MM.1S (cell line): ENCODE measurements at regions not wholly inside any gene's neighbourhood (a gene's known extent, or its start where the extent isn't known, plus 50 kb on each side); places are given as distances from the start of the nearest gene placed in this dataset.

ENCODE experiments used
- DNase-seq: peaks from one replicate; pipeline ENCODE4 v3.0.0-alpha.2; 2015
- H2AFZ ChIP-seq: fragments of 300-600 bp; sonication (generic); 2 replicates; pipeline ENCODE4 v1.6.0; 2016; ENCODE audit warnings: antibody characterized with exemption, low read length
- H3F3A ChIP-seq: fragments of 300-600 bp; sonication (generic); 2 replicates; pipeline ENCODE4 v1.6.1; 2016; ENCODE audit warnings: mild to moderate bottlenecking, antibody characterized with exemption, low read length, moderate library complexity, mixed read lengths; ENCODE audit not compliant: insufficient read depth
- H3K27ac ChIP-seq: fragments of 300-600 bp; sonication (generic); 2 replicates; pipeline ENCODE4 v1.5.1; 2016; ENCODE audit warnings: mild to moderate bottlenecking, low read length
- H3K27me3 ChIP-seq: fragments of 300-600 bp; sonication (generic); replicated peaks from 2 replicates; pipeline ENCODE4 v1.6.0; 2016; ENCODE audit warnings: low read length; ENCODE audit not compliant: insufficient read depth
- H3K36me3 ChIP-seq: fragments of 300-600 bp; sonication (generic); replicated peaks from 2 replicates; pipeline ENCODE4 v1.6.1; 2016; ENCODE audit warnings: mild to moderate bottlenecking, low read length, mixed read lengths; ENCODE audit not compliant: insufficient read depth
- H3K4me1 ChIP-seq: fragments of 300-600 bp; sonication (generic); 2 replicates; pipeline ENCODE4 v1.6.1; 2016; ENCODE audit warnings: low read length, mixed read lengths
- H3K4me2 ChIP-seq: fragments of 300-600 bp; sonication (generic); 2 replicates; pipeline ENCODE4 v1.6.0; 2016; ENCODE audit warnings: low read depth, low read length
- H3K4me3 ChIP-seq: fragments of 300-600 bp; sonication (generic); 2 replicates; pipeline ENCODE4 v1.5.1; 2016; ENCODE audit warnings: low read length, mixed read lengths
- H3K79me2 ChIP-seq: fragments of 300-600 bp; sonication (generic); 2 replicates; pipeline ENCODE4 v1.6.1; 2016; ENCODE audit warnings: mixed run types, low read length, mixed read lengths
- H3K9ac ChIP-seq: fragments of 300-600 bp; sonication (generic); 2 replicates; pipeline ENCODE4 v1.6.1; 2016; ENCODE audit warnings: low read length, mixed read lengths
- H3K9me2 ChIP-seq: fragments of 300-600 bp; sonication (generic); replicated peaks from 2 replicates; pipeline ENCODE4 v1.6.1; 2016; ENCODE audit warnings: mild to moderate bottlenecking, low read length, mixed read lengths; ENCODE audit not compliant: insufficient read depth
- H3K9me3 ChIP-seq: fragments of 300-600 bp; sonication (generic); replicated peaks from 2 replicates; pipeline ENCODE4 v1.6.1; 2016; ENCODE audit warnings: mild to moderate bottlenecking, low read length, mixed read lengths; ENCODE audit not compliant: insufficient read depth
- H4K20me1 ChIP-seq: fragments of 300-600 bp; sonication (generic); 2 replicates; pipeline ENCODE4 v1.6.1; 2016; ENCODE audit warnings: mild to moderate bottlenecking, low read length, moderate library complexity, mixed read lengths; ENCODE audit not compliant: insufficient read depth
- EZH2 ChIP-seq: fragments of 300-600 bp; sonication (generic); optimal IDR thresholded peaks from 2 replicates; pipeline ENCODE3; 2017; ENCODE audit warnings: low read depth, mild to moderate bottlenecking, antibody characterized with exemption, low read length, mixed read lengths
- EZH2phosphoT487 ChIP-seq: fragments of 300-600 bp; sonication (generic); IDR thresholded peaks from 2 replicates; pipeline ENCODE4 v1.6.1; 2018; ENCODE audit warnings: antibody characterized with exemption, low read length
- TF ChIP-seq, protein P1 (sequence below): fragments of 300-600 bp; sonication (generic); IDR thresholded peaks from 2 replicates; pipeline ENCODE4 v1.5.1; 2016; ENCODE audit warnings: antibody characterized with exemption, low read length, mixed read lengths

DNA sequence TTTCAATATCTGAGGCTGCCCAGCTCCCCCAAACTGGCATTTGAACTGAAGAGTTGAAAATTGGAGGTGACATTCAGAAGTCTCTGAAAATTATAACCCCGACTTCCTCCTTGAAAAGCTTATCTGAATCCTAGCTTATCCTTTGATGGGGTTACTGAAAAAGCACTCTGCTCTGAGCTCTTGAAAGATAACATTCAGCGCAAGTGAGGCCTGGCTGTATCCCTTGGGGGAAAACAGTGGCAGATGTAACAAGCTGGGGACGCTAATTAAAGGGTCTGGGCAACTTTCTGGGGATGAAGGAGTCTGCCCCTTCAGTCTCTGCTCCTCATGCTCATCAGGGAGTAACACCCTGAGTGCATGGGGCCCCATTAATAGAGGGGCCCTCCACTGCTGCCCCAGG, 402.0 kb upstream of the CADM1 start:
- Histone ChIP-seq H3K27ac (no peak overlapping the region), H3K9ac (no peak overlapping the region), H3K9me2 (no peaks in the 10 kb centered on the region), H3K36me3 (no peaks in the 10 kb centered on the region), H3K4me1 (no peaks in the 10 kb centered on the region), H3K79me2 (no peaks in the 10 kb centered on the region), H3K9me3 (no peaks in the 10 kb centered on the region), H3F3A (no peaks in the 10 kb centered on the region), H3K4me2 (no peak overlapping the region), H3K4me3 (no peak overlapping the region), H4K20me1 (no peaks in the 10 kb centered on the region), H3K27me3 (no peaks in the 10 kb centered on the region), H2AFZ (no peak overlapping the region)
- no peak for DNase-seq
- TF ChIP-seq, protein P1, sequence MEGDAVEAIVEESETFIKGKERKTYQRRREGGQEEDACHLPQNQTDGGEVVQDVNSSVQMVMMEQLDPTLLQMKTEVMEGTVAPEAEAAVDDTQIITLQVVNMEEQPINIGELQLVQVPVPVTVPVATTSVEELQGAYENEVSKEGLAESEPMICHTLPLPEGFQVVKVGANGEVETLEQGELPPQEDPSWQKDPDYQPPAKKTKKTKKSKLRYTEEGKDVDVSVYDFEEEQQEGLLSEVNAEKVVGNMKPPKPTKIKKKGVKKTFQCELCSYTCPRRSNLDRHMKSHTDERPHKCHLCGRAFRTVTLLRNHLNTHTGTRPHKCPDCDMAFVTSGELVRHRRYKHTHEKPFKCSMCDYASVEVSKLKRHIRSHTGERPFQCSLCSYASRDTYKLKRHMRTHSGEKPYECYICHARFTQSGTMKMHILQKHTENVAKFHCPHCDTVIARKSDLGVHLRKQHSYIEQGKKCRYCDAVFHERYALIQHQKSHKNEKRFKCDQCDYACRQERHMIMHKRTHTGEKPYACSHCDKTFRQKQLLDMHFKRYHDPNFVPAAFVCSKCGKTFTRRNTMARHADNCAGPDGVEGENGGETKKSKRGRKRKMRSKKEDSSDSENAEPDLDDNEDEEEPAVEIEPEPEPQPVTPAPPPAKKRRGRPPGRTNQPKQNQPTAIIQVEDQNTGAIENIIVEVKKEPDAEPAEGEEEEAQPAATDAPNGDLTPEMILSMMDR: no peak
- TF ChIP-seq EZH2 (no peak), EZH2phosphoT487 (no peak)

DNA sequence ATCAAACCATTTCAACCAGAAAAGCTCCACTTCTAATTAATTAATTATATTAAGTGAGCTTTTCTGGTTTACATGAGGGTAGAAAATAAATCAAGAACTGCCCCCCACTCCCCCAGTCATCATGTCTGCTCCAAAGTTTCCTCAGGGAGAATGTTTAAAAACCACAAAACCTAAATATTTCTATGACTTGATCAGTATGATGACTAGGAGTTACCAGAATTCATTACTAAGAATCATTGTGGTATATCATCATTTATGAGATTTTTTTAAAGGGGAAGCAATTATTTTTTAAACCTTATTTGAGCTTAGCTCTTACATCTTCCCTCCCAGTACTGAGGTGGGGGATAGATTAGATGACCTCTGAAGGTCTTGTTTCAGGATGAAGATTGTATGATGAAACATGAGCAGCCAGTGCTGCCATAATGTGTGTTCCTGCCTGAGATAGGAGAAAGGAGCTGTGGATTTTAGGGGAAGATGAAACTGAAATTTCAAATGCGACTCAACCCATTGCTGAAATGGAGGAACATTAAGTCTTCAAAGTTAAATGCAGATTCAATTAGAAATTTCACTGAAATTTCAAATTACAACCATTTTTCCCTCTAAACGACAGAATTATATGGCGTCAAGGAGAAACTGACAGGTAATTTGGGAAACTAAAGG, 401.3 kb upstream of the CADM1 start:
- H3K27me3 ChIP-seq: no peaks in the 10 kb centered on the region
- H3K9me3 ChIP-seq: no peaks in the 10 kb centered on the region
- no peaks in the 10 kb centered on the region for H4K20me1 ChIP-seq
- no peak for DNase-seq
- H3K4me3 ChIP-seq: no peak overlapping the region
- no peaks in the 10 kb centered on the region for H3K4me1 ChIP-seq
- H3K79me2 ChIP-seq: no peaks in the 10 kb centered on the region
- H3K36me3 ChIP-seq: no peaks in the 10 kb centered on the region
- H3K9ac ChIP-seq: no peak overlapping the region
- no peak overlapping the region for H2AFZ ChIP-seq
- H3K4me2 ChIP-seq: no peak overlapping the region
- TF ChIP-seq, protein P1: no peak
- TF ChIP-seq EZH2 (no peak), EZH2phosphoT487 (no peak)
- H3F3A ChIP-seq: no peaks in the 10 kb centered on the region
- no peak overlapping the region for H3K27ac ChIP-seq
- no peaks in the 10 kb centered on the region for H3K9me2 ChIP-seq

DNA sequence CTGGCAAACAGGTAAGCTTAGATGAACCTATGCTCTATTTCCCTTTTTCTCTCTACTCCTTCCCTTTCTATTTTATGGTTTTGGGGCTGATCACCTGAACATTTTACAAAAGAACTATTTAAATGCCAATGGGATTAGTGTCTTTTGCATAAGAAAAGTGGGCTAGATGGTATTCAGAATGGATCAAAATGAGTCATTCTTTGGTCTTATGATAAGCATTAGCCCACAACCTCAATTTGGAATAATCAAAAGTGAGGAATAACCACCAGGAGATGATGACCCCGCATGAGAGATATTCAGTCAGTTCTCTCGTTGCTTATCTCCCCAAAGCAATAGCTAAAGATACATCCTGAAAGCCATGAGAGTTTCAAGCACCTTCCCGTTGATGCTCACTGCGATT, 399.0 kb upstream of the CADM1 start:
- Histone ChIP-seq H3K36me3 (no peaks in the 10 kb centered on the region), H3K27me3 (no peaks in the 10 kb centered on the region), H3K4me1 (no peaks in the 10 kb centered on the region), H3K9me2 (no peaks in the 10 kb centered on the region), H3F3A (no peaks in the 10 kb centered on the region), H3K79me2 (no peaks in the 10 kb centered on the region), H3K4me2 (no peak overlapping the region), H2AFZ (no peak overlapping the region), H4K20me1 (no peaks in the 10 kb centered on the region), H3K9ac (no peak overlapping the region), H3K4me3 (no peak overlapping the region), H3K27ac (no peak overlapping the region), H3K9me3 (no peaks in the 10 kb centered on the region)
- TF ChIP-seq EZH2phosphoT487 (no peak), EZH2 (no peak)
- TF ChIP-seq, protein P1: no peak
- no peak for DNase-seq
